ENCODE measurements at regions not wholly inside any gene's neighbourhood (a gene's known extent, or its start where the extent isn't known, plus 50 kb on each side); places are given as distances from the start of the nearest gene placed in this dataset. TPM values are rescaled to one million over a fixed set of nuclear protein-coding genes. Genes with fewer than 3 reads are reported as not detected.
A peak's percentile ranks its signal among the peaks of the same experiment; 100 is the strongest.

- CTCF ChIA-PET, result interaction anchor here (0.7 to 2.3 kb wide), 2 partner anchors 45 to 48 kb away, joined by 4 to 6 read pairs; no protein-coding TSS in a partner anchor
- Mint-ChIP-seq H3K27ac (no peak overlapping the region), H3K9me3 (peaks cover 5% of the 10 kb centered on the region), H3K27me3 (peaks cover 2% of the 10 kb centered on the region), H3K4me1 (ENCODE audit: low read depth) (peaks cover 4% of the 10 kb centered on the region), H3K36me3 (ENCODE audit: low read depth) (no peaks in the 10 kb centered on the region), H3K4me3 (no peak overlapping the region)
- DNase-seq (no peak), ATAC-seq (no peak)
- POLR2A ChIA-PET, result no interaction called here
- TF ChIP-seq, protein P1, sequence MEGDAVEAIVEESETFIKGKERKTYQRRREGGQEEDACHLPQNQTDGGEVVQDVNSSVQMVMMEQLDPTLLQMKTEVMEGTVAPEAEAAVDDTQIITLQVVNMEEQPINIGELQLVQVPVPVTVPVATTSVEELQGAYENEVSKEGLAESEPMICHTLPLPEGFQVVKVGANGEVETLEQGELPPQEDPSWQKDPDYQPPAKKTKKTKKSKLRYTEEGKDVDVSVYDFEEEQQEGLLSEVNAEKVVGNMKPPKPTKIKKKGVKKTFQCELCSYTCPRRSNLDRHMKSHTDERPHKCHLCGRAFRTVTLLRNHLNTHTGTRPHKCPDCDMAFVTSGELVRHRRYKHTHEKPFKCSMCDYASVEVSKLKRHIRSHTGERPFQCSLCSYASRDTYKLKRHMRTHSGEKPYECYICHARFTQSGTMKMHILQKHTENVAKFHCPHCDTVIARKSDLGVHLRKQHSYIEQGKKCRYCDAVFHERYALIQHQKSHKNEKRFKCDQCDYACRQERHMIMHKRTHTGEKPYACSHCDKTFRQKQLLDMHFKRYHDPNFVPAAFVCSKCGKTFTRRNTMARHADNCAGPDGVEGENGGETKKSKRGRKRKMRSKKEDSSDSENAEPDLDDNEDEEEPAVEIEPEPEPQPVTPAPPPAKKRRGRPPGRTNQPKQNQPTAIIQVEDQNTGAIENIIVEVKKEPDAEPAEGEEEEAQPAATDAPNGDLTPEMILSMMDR (IDR thresholded peaks at IDR 0.05), result no peak
- intact Hi-C loops (cut with micrococcal nuclease), result no loop called here
Measured at GRCh38 chr4:86543560-86544309, 50.4 kb upstream of the PTPN13 start.

- POLR2A ChIA-PET, result no interaction called here
- Mint-ChIP-seq H3K36me3 (ENCODE audit: low read depth) (no peaks in the 10 kb centered on the region), H3K27me3 (peaks cover 2% of the 10 kb centered on the region), H3K4me3 (no peak overlapping the region), H3K27ac (no peak overlapping the region), H3K9me3 (peaks cover 5% of the 10 kb centered on the region), H3K4me1 (ENCODE audit: low read depth) (peaks cover 4% of the 10 kb centered on the region)
- DNase-seq (no peak), ATAC-seq (peak; percentile 34)
- TF ChIP-seq, protein P1 (IDR thresholded peaks at IDR 0.05), result no peak
- CTCF ChIA-PET, result interaction anchor here (2.3 kb wide), 1 partner anchor 46 kb away, joined by 6 read pairs; no protein-coding TSS in a partner anchor
- intact Hi-C loops (cut with micrococcal nuclease), result no loop called here
Measured at GRCh38 chr4:86544310-86544966, 49.7 kb upstream of the PTPN13 start.

Small RNA genes lying in the stretch of these regions (microRNA-seq; reads per million reads assigned to microRNA genes)
- gene MIR4452 (ENCODE audit: borderline microRNAs expressed, borderline replicate concordance), result not detected

Data from activated CD8-positive, alpha-beta T cell treated with anti-CD3 and anti-CD28 coated beads for 36 hours (primary cell).